Stimulated activated memory B cell treated with anti-CD40 and anti-IgM and Interleukin-4, amounts not matched to agents 10 μg/mL and 1 μg/mL and 100 μg/mL, for 72 hours (primary cell): ENCODE measurements at regions not wholly inside any gene's neighbourhood (a gene's known extent, or its start where the extent isn't known, plus 50 kb on each side); places are given as distances from the start of the nearest gene placed in this dataset.
"Not testable (repeated sequence)": the region's sequence is repeated elsewhere in the genome, so short reads cannot be mapped to it uniquely, and the experiment has no call there.

Experiments used
- ATAC-seq: fragments of 150-1000 bp; cut with Tn5 transposase; 2 replicates; pipeline ENCODE4 v1.10.0; 2021
- H3K27ac Mint-ChIP-seq: one replicate; pipeline ENCODE4 v1.8.0; 2022; ENCODE audit warnings: mild to moderate bottlenecking, mixed read lengths
- H3K27me3 Mint-ChIP-seq: one replicate; pipeline ENCODE4 v1.8.0; 2022; ENCODE audit warnings: mixed read lengths
- H3K36me3 Mint-ChIP-seq: one replicate; pipeline ENCODE4 v1.8.0; 2022; ENCODE audit warnings: mixed read lengths
- H3K4me1 Mint-ChIP-seq: one replicate; pipeline ENCODE4 v1.8.0; 2022; ENCODE audit warnings: mixed read lengths
- H3K4me3 Mint-ChIP-seq: one replicate; pipeline ENCODE4 v1.8.0; 2022; ENCODE audit warnings: mild to moderate bottlenecking, moderate library complexity, mixed read lengths
- H3K9me3 Mint-ChIP-seq: one replicate; pipeline ENCODE4 v1.8.0; 2022; ENCODE audit warnings: mixed read lengths

GRCh38 chr12:33248364-33248763 lies 191.3 kb downstream of the SYT10 start:
- H3K4me3 Mint-ChIP-seq: no peak overlapping the region

GRCh38 chr12:33247625-33248024 lies 192.0 kb downstream of the SYT10 start:
- no peak overlapping the region for H3K27ac Mint-ChIP-seq
- no peak overlapping the region for H3K4me3 Mint-ChIP-seq
- H3K36me3 Mint-ChIP-seq: no peaks in the 10 kb centered on the region
- no peak for ATAC-seq
- H3K9me3 Mint-ChIP-seq: peaks cover 2% of the 10 kb centered on the region
- no peaks in the 10 kb centered on the region for H3K27me3 Mint-ChIP-seq
- H3K4me1 Mint-ChIP-seq: no peaks in the 10 kb centered on the region

More at GRCh38 chr12:33248364-33248763, 191.3 kb downstream of the SYT10 start:
- Mint-ChIP-seq H3K9me3 (peaks cover 2% of the 10 kb centered on the region), H3K4me1 (no peaks in the 10 kb centered on the region), H3K27me3 (no peaks in the 10 kb centered on the region), H3K36me3 (no peaks in the 10 kb centered on the region), H3K27ac (no peak overlapping the region)
- no peak for ATAC-seq

GRCh38 chr12:33245434-33245833 lies 194.2 kb downstream of the SYT10 start:
- ATAC-seq: no peak
- Mint-ChIP-seq H3K36me3 (no peaks in the 10 kb centered on the region), H3K4me3 (no peak overlapping the region), H3K9me3 (peaks cover 2% of the 10 kb centered on the region), H3K27me3 (no peaks in the 10 kb centered on the region), H3K27ac (no peak overlapping the region), H3K4me1 (no peaks in the 10 kb centered on the region)

- no peaks in the 10 kb centered on the region for H3K27me3 Mint-ChIP-seq
These were observed 212.9 kb downstream of the SYT10 start for GRCh38 chr12:33226671-33227070.

GRCh38 chr12:33223956-33224355 lies 215.7 kb downstream of the SYT10 start:
- Mint-ChIP-seq H3K36me3 (no peaks in the 10 kb centered on the region), H3K27ac (no peak overlapping the region), H3K4me1 (no peaks in the 10 kb centered on the region), H3K4me3 (no peak overlapping the region), H3K9me3 (peaks cover 10% of the 10 kb centered on the region), H3K27me3 (no peaks in the 10 kb centered on the region)
- no peak for ATAC-seq

More at GRCh38 chr12:33226671-33227070, 212.9 kb downstream of the SYT10 start:
- no peak for ATAC-seq
- Mint-ChIP-seq H3K9me3 (peaks cover 5% of the 10 kb centered on the region), H3K4me3 (no peak overlapping the region), H3K36me3 (no peaks in the 10 kb centered on the region), H3K4me1 (no peaks in the 10 kb centered on the region), H3K27ac (no peak overlapping the region)

- no peak for ATAC-seq
- Mint-ChIP-seq H3K9me3 (peaks cover 22% of the 10 kb centered on the region), H3K4me3 (no peak overlapping the region), H3K27me3 (no peaks in the 10 kb centered on the region), H3K36me3 (no peaks in the 10 kb centered on the region), H3K27ac (no peak overlapping the region), H3K4me1 (no peaks in the 10 kb centered on the region)
These were observed 217.3 kb downstream of the SYT10 start for GRCh38 chr12:33222357-33222756.

GRCh38 chr12:33205981-33206380 lies 233.6 kb downstream of the SYT10 start:
- Mint-ChIP-seq H3K27ac (no peak overlapping the region), H3K4me1 (no peaks in the 10 kb centered on the region), H3K9me3 (peaks cover 3% of the 10 kb centered on the region), H3K36me3 (no peaks in the 10 kb centered on the region), H3K4me3 (no peak overlapping the region), H3K27me3 (no peaks in the 10 kb centered on the region)
- ATAC-seq: no peak

- not testable (repeated sequence) for ATAC-seq, H3K4me1 Mint-ChIP-seq, H3K4me3 Mint-ChIP-seq, H3K27me3 Mint-ChIP-seq, H3K27ac Mint-ChIP-seq, H3K36me3 Mint-ChIP-seq
- peaks cover 23% of the 10 kb centered on the region for H3K9me3 Mint-ChIP-seq
These were observed 245.2 kb downstream of the SYT10 start for GRCh38 chr12:33194389-33194788.

GRCh38 chr12:33192226-33192625 lies 247.4 kb downstream of the SYT10 start:
- Mint-ChIP-seq H3K9me3 (peaks cover 25% of the 10 kb centered on the region), H3K4me1 (no peaks in the 10 kb centered on the region), H3K27me3 (no peaks in the 10 kb centered on the region), H3K4me3 (no peak overlapping the region), H3K36me3 (no peaks in the 10 kb centered on the region), H3K27ac (no peak overlapping the region)
- ATAC-seq: no peak

GRCh38 chr12:33187409-33187808 lies 252.2 kb downstream of the SYT10 start:
- no peaks in the 10 kb centered on the region for H3K27me3 Mint-ChIP-seq
- ATAC-seq: no peak
- H3K9me3 Mint-ChIP-seq: peaks cover 14% of the 10 kb centered on the region
- H3K4me3 Mint-ChIP-seq: no peak overlapping the region
- H3K27ac Mint-ChIP-seq: no peak overlapping the region
- H3K36me3 Mint-ChIP-seq: no peaks in the 10 kb centered on the region
- no peaks in the 10 kb centered on the region for H3K4me1 Mint-ChIP-seq

GRCh38 chr12:33184161-33184560 lies 255.5 kb downstream of the SYT10 start:
- no peaks in the 10 kb centered on the region for H3K27me3 Mint-ChIP-seq
- peaks cover 8% of the 10 kb centered on the region for H3K9me3 Mint-ChIP-seq
- no peak overlapping the region for H3K27ac Mint-ChIP-seq
- H3K4me1 Mint-ChIP-seq: no peaks in the 10 kb centered on the region
- no peak for ATAC-seq
- no peak overlapping the region for H3K4me3 Mint-ChIP-seq
- H3K36me3 Mint-ChIP-seq: no peaks in the 10 kb centered on the region

- Mint-ChIP-seq H3K27me3 (no peaks in the 10 kb centered on the region), H3K4me3 (no peak overlapping the region), H3K9me3 (no peaks in the 10 kb centered on the region), H3K36me3 (no peaks in the 10 kb centered on the region), H3K4me1 (no peaks in the 10 kb centered on the region), H3K27ac (no peak overlapping the region)
- ATAC-seq: no peak
These were observed 257.1 kb downstream of the SYT10 start for GRCh38 chr12:33182485-33182884.

GRCh38 chr12:33180918-33181317 lies 258.7 kb downstream of the SYT10 start:
- no peaks in the 10 kb centered on the region for H3K27me3 Mint-ChIP-seq
- H3K4me3 Mint-ChIP-seq: no peak overlapping the region
- no peaks in the 10 kb centered on the region for H3K9me3 Mint-ChIP-seq
- no peaks in the 10 kb centered on the region for H3K36me3 Mint-ChIP-seq
- H3K4me1 Mint-ChIP-seq: no peaks in the 10 kb centered on the region
- no peak for ATAC-seq
- H3K27ac Mint-ChIP-seq: no peak overlapping the region

GRCh38 chr12:33166260-33166659 lies 269.7 kb upstream of the PKP2 start:
- not testable (repeated sequence) for ATAC-seq, H3K4me1 Mint-ChIP-seq, H3K36me3 Mint-ChIP-seq, H3K27me3 Mint-ChIP-seq, H3K27ac Mint-ChIP-seq, H3K4me3 Mint-ChIP-seq
- H3K9me3 Mint-ChIP-seq: peaks cover 18% of the 10 kb centered on the region

GRCh38 chr12:33156042-33156441 lies 259.5 kb upstream of the PKP2 start:
- no peaks in the 10 kb centered on the region for H3K36me3 Mint-ChIP-seq
- H3K4me3 Mint-ChIP-seq: no peak overlapping the region
- no peaks in the 10 kb centered on the region for H3K4me1 Mint-ChIP-seq
- peaks cover 12% of the 10 kb centered on the region for H3K9me3 Mint-ChIP-seq
- no peak overlapping the region for H3K27ac Mint-ChIP-seq
- no peaks in the 10 kb centered on the region for H3K27me3 Mint-ChIP-seq
- no peak for ATAC-seq

- not testable (repeated sequence) for H3K4me3 Mint-ChIP-seq, H3K9me3 Mint-ChIP-seq, H3K36me3 Mint-ChIP-seq, H3K27me3 Mint-ChIP-seq, H3K27ac Mint-ChIP-seq, H3K4me1 Mint-ChIP-seq, ATAC-seq
These were observed 250.7 kb upstream of the PKP2 start for GRCh38 chr12:33147292-33147691.

GRCh38 chr12:33129500-33129899 lies 232.9 kb upstream of the PKP2 start:
- Mint-ChIP-seq H3K27me3 (no peaks in the 10 kb centered on the region), H3K27ac (no peak overlapping the region), H3K36me3 (no peaks in the 10 kb centered on the region), H3K9me3 (peaks cover 4% of the 10 kb centered on the region), H3K4me1 (no peaks in the 10 kb centered on the region), H3K4me3 (no peak overlapping the region)
- ATAC-seq: no peak
